ENCODE measurements at regions not wholly inside any gene's neighbourhood (a gene's known extent, or its start where the extent isn't known, plus 50 kb on each side); places are given as distances from the start of the nearest gene placed in this dataset.
"Not testable (repeated sequence)": the region's sequence is repeated elsewhere in the genome, so short reads cannot be mapped to it uniquely, and the experiment has no call there.

- H3K14ac ChIP-seq (ENCODE audit: insufficient read length); H3K79me1 ChIP-seq (ENCODE audit: low read depth, low read length); H3K4me2 ChIP-seq (ENCODE audit: insufficient read depth in 1 of 2, low read depth in 2 of 2, low read length in 2 of 2); H2AK5ac ChIP-seq (ENCODE audit: low read depth, low read length); H3K27ac ChIP-seq (ENCODE audit: low read depth, low read length); H3K4me3 ChIP-seq (ENCODE audit: extremely low read depth in 1 of 4, insufficient read depth in 2 of 4, low read depth in 3 of 4, low read length in 4 of 4); H3K36me3 ChIP-seq (ENCODE audit: control insufficient read depth in 2 of 4, insufficient read depth in 4 of 4, low read length in 3 of 4); H3K23ac ChIP-seq (ENCODE audit: insufficient read length); H3K9ac ChIP-seq (replicated peaks in 1 of 4; ENCODE audit: extremely low read depth in 1 of 4, low read depth in 3 of 4, low read length in 3 of 4); H4K8ac ChIP-seq (ENCODE audit: extremely low read depth, insufficient read depth, low read length); H2BK12ac ChIP-seq (ENCODE audit: low read depth, low read length); H3K9me3 ChIP-seq (ENCODE audit: insufficient read depth in 2 of 2, low read depth in 1 of 2, low read length in 1 of 2); H4K5ac ChIP-seq (ENCODE audit: insufficient read length, low read depth, low read length); H2BK120ac ChIP-seq (replicated peaks; ENCODE audit: low read depth, low read length); H3K79me2 ChIP-seq (ENCODE audit: control insufficient read depth in 1 of 2, insufficient read depth in 2 of 2, low read length in 2 of 2); H2BK5ac ChIP-seq (ENCODE audit: low read depth, low read length); H3K56ac ChIP-seq (replicated peaks; ENCODE audit: insufficient read length, low read depth, low read length); H3K18ac ChIP-seq (ENCODE audit: extremely low read depth, low read length); POLR2A ChIA-PET (ENCODE audit: partially characterized antibody); H3K27me3 ChIP-seq (replicated peaks in 1 of 4; ENCODE audit: control insufficient read depth in 3 of 4, extremely low read depth in 1 of 4, insufficient read depth in 3 of 4, low read length in 3 of 4); H4K91ac ChIP-seq (replicated peaks; ENCODE audit: insufficient read length, low read length); H2AFZ ChIP-seq (ENCODE audit: low read length); H3K4ac ChIP-seq (replicated peaks; ENCODE audit: insufficient read length, low read depth, low read length); H4K20me1 ChIP-seq (replicated peaks in 1 of 2; ENCODE audit: control insufficient read depth in 1 of 2, insufficient read depth in 2 of 2, low read length in 2 of 2); DNase-seq (ENCODE audit: low read depth in 1 of 2, low spot score in 2 of 2); H3K4me1 ChIP-seq (replicated peaks in 1 of 4; ENCODE audit: control insufficient read depth in 3 of 4, insufficient read depth in 4 of 4, low read length in 3 of 4); H3K23me2 ChIP-seq (ENCODE audit: low read depth, low read length); FAIRE-seq; H2BK15ac ChIP-seq (ENCODE audit: low read length); H2BK20ac ChIP-seq (ENCODE audit: low read length): not testable (repeated sequence)
- 81% methylated on average over 3 of the region's 3 CpGs; no CpG with 5 or more reads in 1 of the 2 experiments for WGBS, 2 experiments (ENCODE audit: extremely low coverage in 1 of 2, insufficient coverage in 1 of 2, insufficient read length in 1 of 2, insufficient replicate concordance in 2 of 2, low coverage in 1 of 2, low lambda C conversion rate in 2 of 2, missing lambda C conversion rate in 1 of 2)
- CTCF ChIA-PET (ENCODE audit: partially characterized antibody): interaction anchor here (1.1 kb wide), 1 partner anchor 137 kb away, joined by 4 read pairs; no protein-coding TSS in a partner anchor
Measured at GRCh38 chr10:127676430-127676829, 60.6 kb upstream of the FOXI2 start.
